Transverse colon (tissue), 4 donors: ENCODE measurements at regions not wholly inside any gene's neighbourhood (a gene's known extent, or its start where the extent isn't known, plus 50 kb on each side); places are given as distances from the start of the nearest gene placed in this dataset.

Source experiments
- DNase-seq: peaks from one replicate; pipeline ENCODE4 v3.0.0-alpha.2; 2019
- H3K27ac ChIP-seq, 4 donors: fragments of 200-600 bp; sonication (generic); 2 replicates each; pipeline ENCODE4 v1.5.1; 2016 to 2018; ENCODE audit warnings: inconsistent platforms in 4 of 4
- H3K27me3 ChIP-seq: fragments of 200-600 bp; sonication (generic); 2 replicates; pipeline ENCODE4 v1.5.1; 2017; ENCODE audit warnings: inconsistent platforms
- H3K36me3 ChIP-seq, 4 donors: fragments of 200-600 bp; sonication (generic); 2 replicates each; pipeline ENCODE4 v1.5.1; 2017 to 2019; ENCODE audit warnings: inconsistent platforms in 4 of 4
- H3K4me1 ChIP-seq, 4 donors: fragments of 200-600 bp; sonication (generic); 2 replicates each; pipeline ENCODE4 v1.5.1; 2017 to 2020; ENCODE audit warnings: inconsistent platforms in 4 of 4
- H3K4me3 ChIP-seq, 4 donors: fragments of 200-600 bp; sonication (generic); 1 replicate in 1 of 4; 2 replicates in 3 of 4; pipeline versions ENCODE4 v1.5.1 to v1.6.1; 2017 to 2019; ENCODE audit warnings: inconsistent platforms in 4 of 4
- H3K9me3 ChIP-seq, 2 donors: fragments of 200-600 bp; sonication (generic); 2 replicates each; pipeline ENCODE4 v1.5.1; 2017 to 2019; ENCODE audit warnings: inconsistent platforms in 2 of 2
- EP300 ChIP-seq: sonication (generic); formaldehyde crosslinking; IDR thresholded peaks from one replicate; pipeline ENCODE4 v1.6.1; 2017; ENCODE audit warnings: antibody characterized with exemption, low read depth
- POLR2A ChIP-seq: fragments of 450-650 bp; IDR thresholded peaks from one replicate; pipeline ENCODE4 v1.6.1; 2016; ENCODE audit warnings: antibody characterized with exemption, mild to moderate bottlenecking, moderate library complexity
- POLR2AphosphoS5 ChIP-seq, 3 donors: sonication (generic); formaldehyde crosslinking; IDR thresholded peaks; one replicate each; pipeline ENCODE4 v1.6.1; 2016; ENCODE audit warnings: antibody characterized with exemption in 3 of 3
- WGBS, 2 donors: methylation state at CpG; one replicate each; pipeline ENCODE4 v1.1.5; 2018; ENCODE audit warnings: low coverage in 1 of 2; 5-methylcytosine and 5-hydroxymethylcytosine counted together
- in situ Hi-C, 4 donors: fragments of 200-750 bp; cut with MboI; loops; one replicate each; pipeline versions ENCODE4 v1.15.0 to v1.15.1; 2017; ENCODE audit warnings: low sequenced_read_pairs in 3 of 4, low pct_ligation_motif_present in 1 of 4, low pct_unique_long_range_greater_than_20kb in 1 of 4
- intact Hi-C: fragments of 100-400 bp; cut with DNase I; formaldehyde crosslinking; loops from one replicate; pipeline ENCODE4 v1.15.1; 2023; ENCODE audit warnings: low total_unique reads
- TF ChIP-seq, protein P1 (sequence below), 5 experiments: fragments of 200-600 bp in 3 of 5; fragments of 450-650 bp in 2 of 5; sonication (generic) in 3 of 5; IDR thresholded peaks; 1 replicate in 2 of 5; 2 replicates in 3 of 5; pipeline ENCODE4 v1.5.1; 2016 to 2017; ENCODE audit warnings: antibody characterized with exemption in 5 of 5, inconsistent platforms in 3 of 5, mild to moderate bottlenecking in 2 of 5, moderate library complexity in 1 of 5

DNA sequence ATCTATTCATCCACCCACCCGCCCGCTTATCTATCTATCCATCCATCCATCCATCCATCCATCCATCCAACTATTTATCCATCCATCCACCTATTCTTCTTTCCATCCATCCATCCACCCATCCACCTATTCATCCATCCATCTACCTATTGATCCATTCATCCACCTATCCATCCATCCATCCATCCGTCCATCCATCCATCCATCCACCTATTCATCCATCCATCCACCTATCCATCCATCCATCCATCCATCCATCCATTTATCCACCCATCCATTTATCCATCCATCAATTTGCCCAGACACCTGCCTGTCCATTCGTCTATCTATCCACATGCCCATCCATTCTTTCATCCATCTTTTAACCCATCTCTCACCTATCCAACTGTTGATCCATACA, 71.1 kb upstream of the PMEPA1 start:
- WGBS, 2 donors, result 90 to 95% methylated on average over 4 of the region's 4 CpGs
- intact Hi-C loops (no loop called here), in situ Hi-C loops (no loop called here)
- Histone ChIP-seq H3K36me3 (no peaks in the 10 kb centered on the region), H3K4me3 (no peak overlapping the region), H3K4me1 (no peaks in the 10 kb centered on the region), H3K27ac (no peak overlapping the region), H3K9me3 (no peaks in the 10 kb centered on the region), H3K27me3 (no peaks in the 10 kb centered on the region)
- DNase-seq, result no peak
- TF ChIP-seq POLR2A (no peak), EP300 (no peak), POLR2AphosphoS5 (IDR thresholded peaks at IDR 0.05) (no peak)
- TF ChIP-seq, protein P1, sequence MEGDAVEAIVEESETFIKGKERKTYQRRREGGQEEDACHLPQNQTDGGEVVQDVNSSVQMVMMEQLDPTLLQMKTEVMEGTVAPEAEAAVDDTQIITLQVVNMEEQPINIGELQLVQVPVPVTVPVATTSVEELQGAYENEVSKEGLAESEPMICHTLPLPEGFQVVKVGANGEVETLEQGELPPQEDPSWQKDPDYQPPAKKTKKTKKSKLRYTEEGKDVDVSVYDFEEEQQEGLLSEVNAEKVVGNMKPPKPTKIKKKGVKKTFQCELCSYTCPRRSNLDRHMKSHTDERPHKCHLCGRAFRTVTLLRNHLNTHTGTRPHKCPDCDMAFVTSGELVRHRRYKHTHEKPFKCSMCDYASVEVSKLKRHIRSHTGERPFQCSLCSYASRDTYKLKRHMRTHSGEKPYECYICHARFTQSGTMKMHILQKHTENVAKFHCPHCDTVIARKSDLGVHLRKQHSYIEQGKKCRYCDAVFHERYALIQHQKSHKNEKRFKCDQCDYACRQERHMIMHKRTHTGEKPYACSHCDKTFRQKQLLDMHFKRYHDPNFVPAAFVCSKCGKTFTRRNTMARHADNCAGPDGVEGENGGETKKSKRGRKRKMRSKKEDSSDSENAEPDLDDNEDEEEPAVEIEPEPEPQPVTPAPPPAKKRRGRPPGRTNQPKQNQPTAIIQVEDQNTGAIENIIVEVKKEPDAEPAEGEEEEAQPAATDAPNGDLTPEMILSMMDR (IDR thresholded peaks at IDR 0.05), result no peak

- DNase-seq, result no peak
- in situ Hi-C loops, result no loop called here
- no peak overlapping the region for H3K4me3 ChIP-seq
- no peaks in the 10 kb centered on the region for H3K9me3 ChIP-seq
- no peaks in the 10 kb centered on the region for H3K4me1 ChIP-seq
- intact Hi-C loops, result no loop called here
- H3K27ac ChIP-seq, result no peak overlapping the region
- WGBS, 2 donors, result 67 to 83% methylated on average over 2 to 5 of the region's 5 CpGs
- no peaks in the 10 kb centered on the region for H3K36me3 ChIP-seq
- TF ChIP-seq POLR2A (no peak), EP300 (no peak), POLR2AphosphoS5 (IDR thresholded peaks at IDR 0.05) (no peak)
- TF ChIP-seq, protein P1 (IDR thresholded peaks at IDR 0.05), result no peak
- H3K27me3 ChIP-seq, result no peaks in the 10 kb centered on the region
Observed at GRCh38 chr20:57780398-57780797, 70.6 kb upstream of the PMEPA1 start.

- DNase-seq, result no peak
- Histone ChIP-seq H3K27ac (no peak overlapping the region), H3K9me3 (no peaks in the 10 kb centered on the region), H3K4me3 (no peak overlapping the region), H3K4me1 (no peaks in the 10 kb centered on the region), H3K36me3 (no peaks in the 10 kb centered on the region), H3K27me3 (no peaks in the 10 kb centered on the region)
- in situ Hi-C loops (no loop called here), intact Hi-C loops (no loop called here)
- TF ChIP-seq EP300, result no peak
- no peak for TF ChIP-seq POLR2AphosphoS5 (IDR thresholded peaks at IDR 0.05)
- TF ChIP-seq, protein P1 (IDR thresholded peaks at IDR 0.05), result no peak
- TF ChIP-seq POLR2A, result no peak
- 73% methylated on average over 9 of the region's 9 CpGs; no CpG with 5 or more reads in 1 of the 2 donors for WGBS, 2 donors
Observed at GRCh38 chr20:57779401-57780003, 69.7 kb upstream of the PMEPA1 start.

DNA sequence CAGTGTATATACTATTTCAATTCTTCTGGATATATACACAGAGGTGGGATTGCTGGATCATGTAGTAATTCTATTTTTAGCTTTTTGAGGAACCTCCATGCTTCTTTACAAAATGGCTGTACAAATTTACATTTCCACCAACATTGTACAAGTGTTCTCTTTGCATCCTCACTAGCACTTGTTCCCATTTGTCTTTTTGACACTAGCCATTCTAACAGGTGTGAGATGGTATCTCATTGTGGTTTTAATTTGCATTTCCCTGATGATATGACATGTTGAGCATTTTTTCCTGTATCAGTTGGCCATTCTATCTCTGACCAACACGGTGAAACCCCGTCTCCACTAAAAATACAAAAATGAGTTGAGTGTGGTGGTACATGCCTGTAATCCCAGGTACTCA, 68.1 kb upstream of the PMEPA1 start:
- in situ Hi-C loops (no loop called here), intact Hi-C loops (no loop called here)
- Histone ChIP-seq H3K27ac (no peak overlapping the region), H3K4me3 (no peak overlapping the region), H3K4me1 (no peaks in the 10 kb centered on the region), H3K27me3 (no peaks in the 10 kb centered on the region), H3K36me3 (no peaks in the 10 kb centered on the region), H3K9me3 (no peaks in the 10 kb centered on the region)
- WGBS, 2 donors, result 81 to 94% methylated on average over 2 of the region's 2 CpGs
- no peak for TF ChIP-seq EP300
- TF ChIP-seq, protein P1 (IDR thresholded peaks at IDR 0.05), result no peak
- no peak for TF ChIP-seq POLR2AphosphoS5 (IDR thresholded peaks at IDR 0.05)
- no peak for TF ChIP-seq POLR2A
- no peak for DNase-seq
